Activated CD4-positive, alpha-beta T cell treated with anti-CD3 and anti-CD28 coated beads, Interleukin-2, Interleukin-6, amounts not matched to agents 100 ng/mL and 50 ng/mL, durations not matched to agents 16 hours and 8 hours (primary cell): ENCODE measurements at regions not wholly inside any gene's neighbourhood (a gene's known extent, or its start where the extent isn't known, plus 50 kb on each side); places are given as distances from the start of the nearest gene placed in this dataset.

Source experiments
- DNase-seq: peaks from one replicate; pipeline ENCODE4 v3.0.0-alpha.2; 2020

DNA sequence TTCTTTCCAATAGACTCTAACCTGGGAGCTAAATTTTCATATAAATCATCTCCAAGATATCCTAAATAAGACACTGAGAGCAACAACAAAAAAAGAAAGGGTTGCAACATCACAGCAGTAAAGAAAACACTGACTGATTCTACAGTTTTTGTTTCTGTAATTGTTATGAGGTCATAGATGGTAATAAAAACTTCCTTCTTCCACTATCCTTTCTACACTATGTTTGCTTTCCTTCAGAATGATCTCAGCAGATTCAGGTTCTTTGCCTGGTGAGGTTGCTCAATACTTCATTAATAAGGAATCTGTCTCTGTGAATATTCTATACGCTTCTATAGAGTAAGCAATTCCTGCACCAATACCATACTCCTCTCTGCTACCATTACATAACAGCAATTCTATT lies 835.6 kb upstream of the GRAMD2B start:
- DNase-seq: no peak

DNA sequence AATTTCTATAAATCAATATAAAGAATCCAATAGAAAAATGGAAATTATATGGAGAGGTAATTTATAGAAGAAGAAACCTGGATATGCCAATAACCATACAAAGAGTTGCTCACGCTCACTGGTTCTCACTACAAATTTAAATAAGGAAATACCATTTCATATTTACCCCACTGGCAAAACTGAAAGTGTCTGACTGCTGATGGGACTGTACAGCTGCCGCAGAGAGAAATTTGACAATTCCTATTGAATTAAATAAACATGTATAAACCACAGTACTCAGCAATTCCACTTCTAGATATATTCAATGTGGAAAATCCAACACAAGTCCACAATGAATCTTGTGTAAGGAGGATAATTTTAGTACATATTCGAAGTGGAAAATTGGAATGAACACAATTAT lies 830.4 kb upstream of the GRAMD2B start:
- no peak for DNase-seq

DNA sequence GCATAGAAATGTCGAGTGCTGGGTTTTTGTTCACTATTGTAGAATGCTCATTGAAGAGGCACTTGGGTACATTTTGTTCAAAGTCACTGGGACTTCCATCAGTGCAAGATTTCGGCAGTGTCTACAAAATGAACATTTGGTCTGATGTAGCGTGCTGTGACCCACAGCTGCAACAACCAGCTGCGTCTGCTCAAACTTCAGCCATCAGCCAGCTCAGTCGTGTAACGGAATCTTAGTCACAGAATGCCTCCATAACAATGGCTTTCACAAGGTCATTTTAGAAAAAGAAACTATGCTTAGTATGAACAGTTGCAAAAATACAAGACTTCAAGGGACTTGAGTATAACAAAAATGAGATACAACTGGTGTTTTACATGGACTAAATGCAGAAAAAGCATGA lies 828.1 kb upstream of the GRAMD2B start:
- DNase-seq: no peak

DNA sequence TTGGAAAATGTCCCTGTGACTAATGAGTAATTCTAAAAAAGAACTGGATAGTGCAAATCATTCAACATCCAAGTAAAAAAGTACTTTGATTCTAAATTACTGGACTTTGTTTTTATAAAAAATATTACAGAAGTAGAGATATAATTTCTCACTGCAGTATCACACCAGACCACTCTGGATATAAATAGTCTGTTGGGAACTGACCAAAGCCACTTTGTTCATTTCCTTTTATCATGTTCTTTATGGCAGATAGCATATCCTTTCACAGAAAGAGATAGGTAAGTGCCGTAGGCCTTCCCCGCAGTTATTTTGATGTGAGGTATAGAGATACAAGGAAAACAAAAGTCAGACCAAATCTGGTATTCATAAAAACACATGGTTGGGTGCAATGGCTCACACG lies 827.4 kb upstream of the GRAMD2B start:
- no peak for DNase-seq

DNA sequence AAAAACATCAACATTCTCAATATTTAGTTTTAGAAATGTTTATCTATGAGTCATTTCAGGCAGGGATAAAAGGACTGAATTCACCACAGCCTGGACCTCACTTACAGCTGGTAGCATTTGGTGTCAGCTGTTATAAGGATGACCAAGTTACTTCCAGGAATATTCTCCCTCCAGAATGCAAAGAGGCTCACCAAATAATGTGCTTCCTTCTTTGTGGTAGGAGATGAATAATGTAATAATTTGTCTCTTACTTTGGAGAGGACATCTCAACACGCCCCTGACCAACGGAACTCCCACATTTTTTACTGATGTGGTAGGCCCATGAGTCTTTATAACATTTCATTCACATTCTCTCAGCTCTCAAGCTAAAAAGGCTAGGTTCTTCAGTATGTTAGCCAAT lies 825.9 kb upstream of the GRAMD2B start:
- no peak for DNase-seq

DNA sequence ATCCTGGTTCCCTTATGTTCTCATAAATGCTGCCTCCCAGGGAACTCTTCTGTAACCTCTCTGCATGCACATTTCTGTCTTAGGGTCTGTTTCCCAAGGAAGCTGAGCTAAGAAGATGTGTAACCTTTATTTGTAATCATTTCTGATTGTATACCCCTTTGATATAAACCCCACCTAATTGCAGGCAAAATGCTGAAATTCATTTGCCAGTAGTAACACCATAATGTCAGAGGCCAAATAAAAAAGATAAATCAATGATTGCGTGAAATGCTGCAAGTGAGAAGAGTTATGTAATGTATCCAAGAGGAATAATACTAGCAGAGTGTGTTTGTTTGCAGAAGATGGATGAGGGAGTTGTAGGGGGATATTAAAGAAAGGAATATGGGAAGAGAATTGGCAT lies 822.6 kb upstream of the GRAMD2B start:
- DNase-seq: no peak

DNA sequence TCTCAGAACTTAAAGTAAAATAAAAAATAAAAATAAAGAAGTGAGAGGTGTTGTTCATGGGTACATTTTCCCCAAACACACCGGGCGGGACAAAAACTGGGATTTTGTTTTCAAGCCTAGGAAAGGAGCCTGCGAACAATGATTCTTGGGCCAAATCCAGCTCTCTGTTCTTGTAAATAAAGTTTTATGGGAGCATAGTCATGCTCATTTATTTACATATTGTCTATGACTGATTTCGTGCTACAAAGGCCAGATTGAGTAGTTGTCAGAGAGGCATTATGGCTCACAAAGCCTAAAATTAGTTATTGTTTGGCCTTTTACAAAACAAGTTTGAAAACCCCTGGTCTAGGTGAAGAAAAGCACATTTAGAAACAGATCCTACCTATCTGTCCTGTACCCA lies 821.0 kb upstream of the GRAMD2B start:
- DNase-seq: no peak

DNA sequence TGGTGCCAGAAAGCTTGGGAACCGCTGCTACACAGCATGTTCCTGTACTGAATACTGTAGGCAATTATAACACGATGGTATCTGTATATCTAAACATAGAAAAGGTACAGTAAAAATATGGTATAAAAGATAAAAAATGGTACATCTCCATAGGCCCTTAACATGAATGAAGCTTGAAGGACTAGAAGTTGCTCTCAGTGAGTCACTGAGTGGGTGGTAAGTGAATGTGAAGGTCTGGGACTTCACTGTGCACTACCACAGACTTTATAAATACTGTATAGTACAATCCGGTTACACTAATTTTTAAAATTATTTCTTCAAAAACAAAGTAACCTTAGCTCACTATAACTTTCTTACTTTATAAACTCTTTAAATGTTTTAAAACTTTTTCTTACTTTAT lies 819.9 kb upstream of the GRAMD2B start:
- no peak for DNase-seq

DNA sequence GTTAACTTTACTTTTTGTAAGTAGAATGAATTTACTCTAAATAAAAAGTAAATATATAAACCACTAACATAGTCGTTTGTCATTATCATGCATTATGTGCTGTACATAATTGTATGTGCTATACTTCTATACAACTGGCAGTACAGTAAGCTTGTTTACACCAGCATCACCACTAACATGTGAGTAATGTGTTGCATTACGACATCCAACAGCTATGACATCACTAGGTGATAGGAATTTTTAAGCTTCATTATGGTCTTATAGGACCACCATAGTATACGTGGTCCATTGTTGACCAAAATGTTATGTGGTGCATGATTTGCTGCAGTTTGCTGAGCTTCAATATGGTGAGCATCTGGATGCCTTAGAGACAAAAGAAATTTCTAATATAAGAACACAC lies 819.1 kb upstream of the GRAMD2B start:
- DNase-seq: no peak

DNA sequence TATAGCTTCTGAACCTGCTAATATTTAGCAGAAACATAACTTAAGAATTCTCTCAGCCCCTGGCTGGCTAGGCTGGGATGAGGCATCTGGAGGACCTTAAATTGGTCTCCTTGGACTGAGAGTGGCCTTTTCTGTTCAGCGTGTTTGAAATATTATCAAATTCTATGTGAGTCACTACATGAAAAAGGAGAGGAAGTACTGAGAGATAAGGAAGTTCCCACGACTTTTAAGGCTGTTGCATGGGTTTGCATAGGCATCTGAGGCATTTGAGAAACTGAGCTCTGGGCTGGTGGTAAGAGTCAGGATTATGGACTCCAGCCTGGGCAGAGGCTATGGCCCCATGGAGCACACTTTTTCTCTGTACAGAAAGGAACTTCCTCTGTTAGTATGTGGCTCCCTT lies 816.2 kb upstream of the GRAMD2B start:
- DNase-seq: no peak

DNA sequence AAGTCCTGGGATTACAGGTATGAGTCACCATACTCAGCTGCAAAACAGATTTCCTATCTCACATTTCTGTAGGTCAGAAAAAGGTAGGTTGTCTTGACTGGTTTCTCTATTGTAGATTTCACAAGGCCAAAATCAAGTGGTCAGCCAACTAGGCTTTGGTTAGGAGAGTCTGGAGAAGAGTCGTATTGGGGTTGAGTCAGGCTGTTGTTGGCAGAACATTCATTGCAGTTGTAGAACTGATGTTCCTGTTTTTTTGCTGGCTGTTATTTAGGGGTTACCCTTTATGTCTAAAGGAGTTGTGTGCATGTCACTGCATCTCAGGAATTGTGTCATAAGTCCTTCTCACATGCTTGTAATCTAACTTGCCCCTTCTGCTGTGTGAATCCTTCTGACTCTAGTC lies 814.2 kb upstream of the GRAMD2B start:
- no peak for DNase-seq

DNA sequence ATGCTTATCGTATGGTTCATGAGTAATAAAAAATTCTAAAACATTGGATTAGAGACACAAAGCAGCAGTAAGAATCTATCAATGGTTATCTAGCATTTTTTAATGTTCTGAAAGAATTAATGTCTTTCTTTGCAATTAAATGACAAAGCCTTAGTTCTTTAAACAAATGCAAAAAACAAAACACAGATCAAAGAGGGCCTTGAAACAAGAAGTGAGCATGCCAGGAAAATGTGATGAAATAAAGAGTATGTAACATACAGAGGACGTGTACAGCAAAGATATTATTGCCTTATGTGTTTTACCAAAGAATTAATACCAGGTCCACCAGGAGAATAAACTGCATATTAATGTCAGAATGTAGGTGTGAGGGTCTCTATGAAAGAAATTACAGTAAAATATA lies 812.3 kb upstream of the GRAMD2B start:
- no peak for DNase-seq

DNA sequence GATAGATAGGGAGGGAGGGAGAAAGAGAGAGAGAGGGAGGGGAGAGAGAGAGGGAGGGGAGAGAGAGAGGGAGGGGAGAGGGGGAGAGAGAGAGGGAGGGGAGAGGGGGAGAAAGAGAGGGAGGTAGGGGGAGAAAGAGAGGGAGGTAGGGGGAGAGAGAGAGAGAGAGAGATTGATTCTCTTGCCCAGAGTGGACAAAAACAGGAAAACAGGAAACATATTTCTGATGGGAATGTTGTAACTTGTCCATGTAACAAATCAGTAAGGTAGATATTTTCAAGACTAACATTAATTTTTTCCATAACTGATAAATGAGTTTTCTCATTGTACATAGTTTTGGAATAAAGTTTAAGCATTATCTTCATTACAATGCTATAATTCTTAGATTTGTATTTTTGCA lies 811.7 kb upstream of the GRAMD2B start:
- DNase-seq: no peak

DNA sequence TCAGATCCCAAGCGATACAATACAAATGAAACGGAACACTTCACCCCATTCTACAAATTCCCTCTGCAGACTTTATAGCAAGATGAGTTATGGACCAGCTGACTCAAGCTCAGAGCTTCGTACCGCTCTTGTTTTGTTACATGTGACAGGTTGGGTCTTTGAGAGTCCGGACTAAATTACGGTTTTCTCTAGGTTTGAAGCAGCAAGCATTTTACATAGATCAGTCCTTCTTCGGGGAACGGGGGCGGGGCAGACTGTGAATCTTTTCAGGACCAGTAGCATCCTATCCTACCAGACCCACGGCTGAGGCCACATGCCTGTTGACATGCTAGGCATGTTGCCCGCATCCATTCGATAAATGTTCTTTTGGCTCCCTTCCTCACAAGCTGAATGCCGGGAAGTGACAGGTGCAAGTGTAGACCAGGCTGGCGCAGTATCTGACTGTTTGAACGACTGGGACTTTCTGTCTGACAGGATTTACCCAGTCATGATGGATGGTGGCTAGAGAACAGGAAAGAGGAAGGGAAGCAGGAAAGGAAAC lies 811.0 kb upstream of the GRAMD2B start:
- DNase-seq: no peak

DNA sequence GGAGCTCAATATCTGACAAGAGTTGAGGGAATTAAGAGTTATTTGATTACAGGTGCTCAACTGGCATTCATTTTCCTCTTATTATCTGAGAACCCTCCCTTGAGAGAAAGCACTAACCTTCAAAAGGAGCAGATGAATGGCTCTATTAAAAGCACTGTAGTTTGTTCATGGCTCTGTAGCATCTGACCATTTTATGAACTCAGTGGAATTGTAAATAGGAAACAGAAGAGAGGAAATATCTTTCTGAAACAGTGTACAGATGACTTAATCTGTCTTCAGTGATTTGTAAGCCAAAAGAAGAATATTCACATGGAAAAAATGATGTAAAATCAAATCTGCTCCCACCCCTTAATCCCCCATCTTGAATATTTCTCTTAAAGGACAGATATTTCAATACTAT lies 810.4 kb upstream of the GRAMD2B start:
- DNase-seq: no peak

DNA sequence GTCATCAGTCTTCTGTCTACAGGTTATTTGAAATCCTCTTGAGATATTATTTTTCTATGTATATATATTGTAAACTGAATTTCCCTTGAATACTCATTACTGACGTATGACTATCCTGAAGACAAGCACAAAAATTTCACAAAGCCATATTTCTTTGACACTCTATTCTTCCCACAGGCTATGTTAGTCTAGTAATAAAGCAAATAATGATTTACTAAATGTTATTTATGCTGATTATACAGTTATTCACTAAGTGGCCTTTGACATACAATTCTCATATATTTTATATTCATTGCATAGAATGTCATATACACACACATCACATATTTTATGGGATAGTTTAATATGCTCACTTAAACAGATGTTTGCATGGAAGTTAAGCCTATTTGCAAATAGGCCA lies 793.0 kb upstream of the GRAMD2B start:
- no peak for DNase-seq

DNA sequence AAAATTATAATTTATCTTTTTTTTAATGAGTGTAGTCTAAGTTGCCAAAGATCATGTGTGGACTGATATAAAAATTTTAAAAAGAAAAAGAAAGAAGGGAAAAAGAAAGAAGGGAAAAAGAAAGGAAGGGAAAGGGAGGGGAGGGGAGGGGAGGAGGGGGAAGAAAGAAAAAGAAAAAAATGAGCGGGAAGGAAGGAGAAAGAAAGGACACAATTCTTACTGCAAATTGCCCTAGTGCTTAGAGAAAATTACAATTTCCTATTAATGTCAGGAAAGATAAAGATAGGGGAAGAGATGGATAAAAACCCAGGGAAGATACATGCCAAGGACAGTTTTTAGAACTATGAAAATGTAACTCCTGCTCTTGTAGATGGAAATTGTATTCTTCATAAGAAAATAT lies 789.7 kb upstream of the GRAMD2B start:
- DNase-seq: no peak

DNA sequence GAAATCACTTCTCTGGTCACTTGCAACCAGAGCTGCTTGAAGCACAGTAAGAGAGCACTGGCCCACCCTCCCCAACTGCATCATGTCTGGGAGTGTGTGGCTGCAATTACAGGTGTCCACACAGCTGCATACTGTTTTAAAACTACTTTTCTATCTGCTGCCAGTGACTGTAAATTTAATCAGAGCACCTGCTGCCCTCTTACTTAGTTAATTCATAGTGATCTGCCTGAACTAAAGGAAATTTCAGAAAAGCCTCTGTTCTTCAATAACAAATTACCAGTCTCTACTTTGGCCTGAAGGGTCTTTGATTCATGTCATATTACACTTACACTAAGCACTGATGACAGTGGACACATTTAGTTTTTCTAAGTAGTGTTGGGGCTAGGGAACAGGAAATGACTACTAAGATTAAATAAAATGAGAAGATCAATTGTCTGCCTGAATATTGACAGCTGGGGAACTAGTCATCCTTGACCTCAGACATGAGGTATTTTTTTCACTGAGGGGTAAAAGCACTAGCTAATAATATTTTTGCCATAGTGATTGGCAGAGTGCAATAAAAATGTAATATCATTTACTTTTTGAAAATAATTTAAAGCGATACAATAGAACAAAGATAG lies 788.9 kb upstream of the GRAMD2B start:
- DNase-seq: no peak

DNA sequence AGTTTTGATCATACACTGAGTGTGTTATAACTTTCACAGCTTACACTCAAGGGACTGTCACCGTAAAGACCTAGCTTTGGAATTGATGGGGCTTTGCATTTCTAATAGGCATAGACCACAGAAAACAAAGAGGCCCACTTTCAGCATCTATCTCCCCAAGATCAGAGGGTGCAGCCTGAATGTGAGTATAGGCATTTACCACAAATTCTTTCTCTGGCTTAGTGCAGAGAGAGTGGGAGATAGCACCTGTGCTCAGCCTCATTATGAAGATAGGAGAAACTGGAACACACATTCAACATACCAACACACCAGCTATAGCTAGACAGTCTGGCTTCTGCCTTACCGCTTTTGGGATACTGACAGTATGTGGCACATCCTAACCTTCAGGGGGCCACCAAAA lies 783.4 kb upstream of the GRAMD2B start:
- no peak for DNase-seq

DNA sequence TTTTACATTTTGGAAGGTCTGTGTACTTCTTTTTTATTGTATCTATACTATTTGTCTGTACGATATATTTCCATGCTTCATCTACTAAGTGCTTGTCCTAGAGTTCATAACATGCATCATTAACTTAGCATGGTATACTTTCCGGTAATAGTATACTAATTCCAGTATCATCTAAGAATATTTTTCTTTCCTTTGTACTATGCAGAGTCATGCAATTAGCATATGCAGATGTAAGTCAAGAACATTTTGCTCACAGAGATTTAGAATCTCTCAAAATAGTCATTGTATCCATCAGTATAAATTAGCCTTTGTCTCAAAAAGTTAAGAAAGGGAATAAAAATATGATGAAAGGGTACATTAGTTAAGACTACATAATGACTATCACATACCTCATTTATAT lies 770.4 kb upstream of the GRAMD2B start:
- DNase-seq: no peak

DNA sequence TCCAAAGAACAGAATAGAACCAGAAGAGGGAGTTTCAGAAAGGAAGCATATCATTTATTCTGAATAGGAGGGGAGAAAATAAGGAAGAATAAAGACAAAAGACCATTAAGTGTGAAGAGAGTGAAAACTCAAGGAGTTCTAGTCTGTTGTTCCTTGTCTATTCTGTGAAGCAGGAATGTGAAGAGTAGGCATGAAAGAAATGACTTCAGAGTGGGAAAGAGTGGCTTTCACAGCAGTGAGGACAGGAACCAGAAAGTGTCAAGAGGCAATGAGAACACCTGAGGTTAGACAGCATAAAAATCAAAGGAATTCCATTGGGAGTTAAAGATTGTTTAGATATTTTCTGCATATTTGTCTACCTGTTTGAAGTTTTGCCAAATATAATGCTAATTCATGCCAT lies 768.8 kb upstream of the GRAMD2B start:
- no peak for DNase-seq

DNA sequence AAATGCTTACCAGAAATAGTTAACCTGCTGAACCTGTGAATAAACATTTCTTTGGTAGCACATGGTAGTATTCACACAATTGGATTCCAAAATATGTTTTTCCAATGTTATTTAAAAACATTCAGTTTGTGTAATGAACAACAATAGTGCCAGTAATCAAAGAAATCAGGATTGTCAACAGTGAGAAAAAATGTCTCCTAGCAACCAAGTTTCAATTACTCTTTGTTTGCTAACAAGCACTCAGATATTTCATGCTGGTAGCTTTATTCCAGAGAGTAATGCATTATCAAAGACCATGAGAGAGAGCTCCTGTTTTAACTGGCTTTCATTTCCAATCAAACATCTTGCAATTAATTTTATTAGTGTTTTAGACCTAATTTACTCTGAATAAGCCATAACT lies 768.1 kb upstream of the GRAMD2B start:
- no peak for DNase-seq

DNA sequence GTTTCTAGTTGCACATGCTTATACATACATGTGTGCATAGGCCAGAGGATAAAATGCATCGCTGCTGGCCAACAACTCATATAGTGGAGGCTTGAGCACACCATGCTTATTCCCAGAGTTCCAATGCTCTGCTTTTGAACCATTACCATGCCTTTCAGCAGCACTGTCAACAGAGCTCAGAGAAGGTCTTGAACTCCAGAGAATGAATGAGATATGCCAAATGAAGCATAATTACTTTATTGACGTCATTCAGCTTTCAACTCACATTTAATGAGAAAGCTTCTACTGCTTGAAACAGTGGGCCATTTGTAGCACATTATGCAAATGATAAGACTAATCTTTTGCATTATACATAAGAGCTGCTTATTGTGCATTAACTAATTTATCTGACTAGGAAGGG lies 765.3 kb upstream of the GRAMD2B start:
- DNase-seq: no peak

DNA sequence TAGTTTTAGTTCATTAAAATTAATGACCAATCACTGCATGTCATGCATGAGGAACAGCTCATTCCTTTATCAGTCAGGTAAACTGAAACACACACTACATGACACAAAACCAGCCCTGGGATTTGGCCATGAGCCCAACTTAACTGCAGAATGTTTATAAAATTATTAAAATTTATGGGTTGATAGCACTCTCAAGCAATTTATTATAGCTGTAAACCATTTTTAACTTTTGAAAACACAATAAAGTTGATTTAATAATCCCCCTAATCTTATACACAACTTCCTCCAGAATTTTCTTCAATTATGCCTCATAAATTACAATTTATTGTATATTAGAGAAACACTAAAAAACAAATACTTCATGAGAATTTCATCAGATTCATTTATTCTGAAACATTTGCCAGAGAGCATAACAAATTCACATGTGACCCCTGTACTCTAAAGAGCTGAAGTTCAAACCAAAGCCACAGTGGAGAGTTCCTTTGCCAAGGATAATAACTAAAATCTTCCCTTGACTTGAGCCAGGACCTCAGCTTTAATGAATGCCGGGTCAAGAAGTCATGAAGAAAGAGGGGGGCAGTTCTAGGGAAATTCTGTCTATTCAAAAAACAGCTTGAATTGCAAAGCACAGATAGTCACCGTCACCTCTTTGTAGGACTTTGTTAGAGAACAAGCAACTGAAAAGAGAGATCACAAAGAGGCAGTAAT lies 763.7 kb upstream of the GRAMD2B start:
- no peak for DNase-seq
